ENCODE measurements at regions not wholly inside any gene's neighbourhood (a gene's known extent, or its start where the extent isn't known, plus 50 kb on each side); places are given as distances from the start of the nearest gene placed in this dataset.

DNA sequence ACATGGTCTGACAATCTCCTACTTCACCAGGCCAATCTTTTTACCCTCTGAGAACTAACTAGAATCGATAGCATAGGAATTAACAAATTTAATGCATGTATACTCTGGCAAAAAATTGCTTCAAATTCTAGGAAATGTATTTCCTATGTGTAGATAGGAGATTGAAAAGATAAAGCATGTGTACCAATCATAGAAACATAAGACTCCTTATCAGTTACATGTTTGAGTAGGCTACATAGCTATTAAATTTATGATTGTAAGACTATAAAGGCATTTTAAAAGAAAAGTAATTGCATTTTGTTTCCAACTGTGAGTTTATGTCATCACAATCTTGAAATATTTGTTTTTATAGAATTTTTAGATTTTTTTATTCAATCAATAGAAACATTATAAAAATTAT is 196.6 kb upstream of the HEY2 start:
- no peak for DNase-seq
- TF ChIP-seq POLR2A (IDR thresholded peaks at IDR 0.05; ENCODE audit: low read length) = no peak
- TF ChIP-seq GATA1 (IDR thresholded peaks at IDR 0.05; ENCODE audit: low read depth, low read length) = no peak

DNA sequence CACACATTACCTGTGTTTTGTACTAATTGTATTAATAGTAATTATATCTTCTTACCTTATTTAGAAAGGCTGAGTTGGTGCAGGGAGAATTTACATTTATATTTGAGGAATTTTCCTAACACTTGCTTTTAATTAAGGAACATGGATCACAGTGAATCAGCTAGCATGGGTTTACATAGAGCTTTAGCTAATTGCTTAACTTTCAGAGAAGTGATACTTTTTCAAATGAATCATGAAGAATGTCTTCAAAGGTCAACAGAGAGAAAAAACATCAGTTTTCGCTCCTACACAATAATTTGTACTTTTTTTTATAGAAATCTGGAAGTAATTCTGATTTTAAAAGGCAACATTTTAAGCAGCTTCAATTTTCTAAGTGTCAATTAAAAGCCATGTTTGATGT is 195.0 kb upstream of the HEY2 start:
- no peak for DNase-seq
- TF ChIP-seq POLR2A (IDR thresholded peaks at IDR 0.05; ENCODE audit: low read length) = no peak
- TF ChIP-seq GATA1 (IDR thresholded peaks at IDR 0.05; ENCODE audit: low read depth, low read length) = no peak

- DNase-seq = no peak
- TF ChIP-seq POLR2A (IDR thresholded peaks at IDR 0.05; ENCODE audit: low read length) (no peak), GATA1 (IDR thresholded peaks at IDR 0.05; ENCODE audit: low read depth, low read length) (no peak)
Measured at GRCh38 chr6:125558241-125558843, 191.1 kb upstream of the HEY2 start.

- TF ChIP-seq POLR2A (IDR thresholded peaks at IDR 0.05; ENCODE audit: low read length) (no peak), GATA1 (IDR thresholded peaks at IDR 0.05; ENCODE audit: low read depth, low read length) (no peak)
- DNase-seq = no peak
Measured at GRCh38 chr6:125558907-125559306, 190.5 kb upstream of the HEY2 start.

GRCh38 chr6:125562156-125562555 is 187.3 kb upstream of the HEY2 start:
- DNase-seq = no peak
- no peak for TF ChIP-seq POLR2A (IDR thresholded peaks at IDR 0.05; ENCODE audit: low read length)
- no peak for TF ChIP-seq GATA1 (IDR thresholded peaks at IDR 0.05; ENCODE audit: low read depth, low read length)

DNA sequence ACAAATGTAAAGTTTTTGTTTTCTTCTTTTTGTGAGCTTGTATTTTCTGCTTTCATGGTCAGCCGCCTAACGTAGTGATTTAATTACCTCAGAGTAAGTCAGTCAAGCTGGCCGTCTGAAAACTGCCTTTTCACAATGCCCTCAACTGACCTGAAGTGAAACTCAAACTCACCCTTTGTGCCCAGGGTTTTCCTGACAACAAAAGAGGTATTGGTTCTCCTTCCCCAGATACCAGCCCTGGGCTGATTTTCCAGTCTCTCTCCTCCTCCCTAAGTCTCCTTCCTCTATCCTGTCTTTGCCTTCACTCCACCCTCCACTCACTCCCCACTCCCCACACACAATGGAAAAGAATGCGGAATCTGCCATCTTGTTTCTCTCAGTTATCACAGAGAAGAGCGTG is 184.5 kb upstream of the HEY2 start:
- no peak for DNase-seq
- TF ChIP-seq POLR2A (IDR thresholded peaks at IDR 0.05; ENCODE audit: low read length) (no peak), GATA1 (IDR thresholded peaks at IDR 0.05; ENCODE audit: low read depth, low read length) (no peak)

GRCh38 chr6:125567407-125567806 is 182.0 kb upstream of the HEY2 start:
- TF ChIP-seq GATA1 (IDR thresholded peaks at IDR 0.05; ENCODE audit: low read depth, low read length) = no peak
- TF ChIP-seq POLR2A (IDR thresholded peaks at IDR 0.05; ENCODE audit: low read length) = no peak
- no peak for DNase-seq

DNA sequence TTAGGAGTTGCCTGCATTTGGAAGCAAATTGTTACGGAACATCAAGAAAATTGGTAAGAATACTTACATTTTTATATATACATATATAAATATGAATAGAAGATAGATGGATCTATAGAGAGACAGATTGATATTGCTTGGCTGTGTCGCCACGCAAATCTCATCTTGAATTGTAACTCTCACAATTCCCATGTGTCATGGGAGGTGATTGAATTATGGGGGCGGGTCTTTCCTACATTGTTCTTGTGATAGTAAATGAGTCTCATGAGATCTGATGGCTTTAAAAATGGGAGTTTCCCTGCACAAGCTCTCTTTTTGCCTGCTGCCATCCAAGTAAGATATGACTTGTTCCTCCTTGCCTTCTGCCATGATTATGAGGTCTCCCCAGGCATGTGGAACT is 180.8 kb upstream of the HEY2 start:
- TF ChIP-seq GATA1 (IDR thresholded peaks at IDR 0.05; ENCODE audit: low read depth, low read length) (no peak), POLR2A (IDR thresholded peaks at IDR 0.05; ENCODE audit: low read length) (no peak)
- no peak for DNase-seq

DNA sequence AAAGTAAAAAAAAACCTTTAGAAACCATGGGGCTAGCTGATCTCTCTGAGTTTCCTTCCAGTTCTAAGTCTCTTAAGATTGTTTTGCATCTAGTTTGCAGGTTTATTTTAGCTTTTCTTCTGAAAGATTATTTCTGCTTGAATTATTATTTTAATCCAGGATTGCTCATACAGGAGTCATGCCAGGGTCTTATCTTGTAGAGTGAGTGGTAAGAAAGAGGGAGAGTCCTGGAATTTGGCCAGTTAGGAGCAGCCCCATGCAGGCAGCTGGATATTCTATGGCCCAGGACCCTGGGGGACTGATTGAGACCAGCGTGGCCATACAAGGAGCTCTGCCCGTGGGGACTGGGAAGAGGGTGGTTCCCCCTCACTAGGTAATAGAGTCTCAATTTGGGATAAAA is 178.9 kb upstream of the HEY2 start:
- TF ChIP-seq POLR2A (IDR thresholded peaks at IDR 0.05; ENCODE audit: low read length) (no peak), GATA1 (IDR thresholded peaks at IDR 0.05; ENCODE audit: low read depth, low read length) (no peak)

GRCh38 chr6:125571207-125571755 is 178.2 kb upstream of the HEY2 start:
- no peak for TF ChIP-seq GATA1 (IDR thresholded peaks at IDR 0.05; ENCODE audit: low read depth, low read length)
- no peak for TF ChIP-seq POLR2A (IDR thresholded peaks at IDR 0.05; ENCODE audit: low read length)
- no peak for DNase-seq

More for the DNA sequence above, 178.9 kb upstream of the HEY2 start:
- DNase-seq = no peak

DNA sequence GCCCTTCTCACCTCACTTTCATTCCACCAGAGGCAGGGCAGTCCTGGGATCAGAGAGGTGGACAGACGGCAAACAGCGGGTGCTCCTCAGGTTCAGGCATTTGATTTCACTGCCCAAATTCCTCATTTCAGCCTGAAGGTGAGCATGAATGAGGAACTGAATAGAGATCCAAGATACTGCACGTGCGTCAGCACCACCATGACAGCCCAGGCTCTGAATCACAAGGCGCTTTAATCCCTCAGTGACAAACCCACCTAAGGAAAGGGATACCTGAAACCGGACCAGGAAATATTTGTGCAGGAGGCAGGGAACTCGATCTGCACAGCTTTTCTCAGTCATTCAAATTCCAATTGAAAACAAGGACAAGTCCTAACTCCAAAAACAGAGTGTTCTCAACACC is 174.8 kb upstream of the HEY2 start:
- no peak for DNase-seq
- TF ChIP-seq GATA1 (IDR thresholded peaks at IDR 0.05; ENCODE audit: low read depth, low read length) = no peak
- TF ChIP-seq POLR2A (IDR thresholded peaks at IDR 0.05; ENCODE audit: low read length) = no peak

- no peak for DNase-seq
- no peak for TF ChIP-seq POLR2A (IDR thresholded peaks at IDR 0.05; ENCODE audit: low read length)
- TF ChIP-seq GATA1 (IDR thresholded peaks at IDR 0.05; ENCODE audit: low read depth, low read length) = no peak
Measured at GRCh38 chr6:125577124-125577662, 172.2 kb upstream of the HEY2 start.

GRCh38 chr6:125584468-125584939 is 164.9 kb upstream of the HEY2 start:
- TF ChIP-seq POLR2A (IDR thresholded peaks at IDR 0.05; ENCODE audit: low read length) = no peak
- no peak for TF ChIP-seq GATA1 (IDR thresholded peaks at IDR 0.05; ENCODE audit: low read depth, low read length)
- no peak for DNase-seq

- no peak for DNase-seq
- no peak for TF ChIP-seq GATA1 (IDR thresholded peaks at IDR 0.05; ENCODE audit: low read depth, low read length)
- no peak for TF ChIP-seq POLR2A (IDR thresholded peaks at IDR 0.05; ENCODE audit: low read length)
Measured at GRCh38 chr6:125585470-125585869, 164.0 kb upstream of the HEY2 start.

DNA sequence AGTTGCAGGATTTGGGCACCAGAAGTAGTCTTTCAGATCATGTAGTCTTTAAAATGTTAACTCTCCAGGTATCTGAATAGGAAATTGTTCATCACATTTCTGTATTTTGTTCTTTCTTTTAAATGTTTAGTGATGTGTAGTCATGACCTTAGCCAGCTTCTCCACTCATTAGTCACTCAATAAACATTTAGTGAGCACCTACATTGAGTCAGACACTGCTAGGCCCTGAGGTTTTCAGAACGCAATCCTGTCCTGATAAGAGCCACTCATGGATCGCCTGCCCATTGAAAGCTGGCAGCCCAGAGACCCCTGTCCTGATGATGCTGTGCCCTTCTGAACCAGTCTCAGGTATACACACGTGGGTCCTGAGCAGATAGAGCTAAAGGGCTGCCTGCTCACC is 163.4 kb upstream of the HEY2 start:
- TF ChIP-seq POLR2A (IDR thresholded peaks at IDR 0.05; ENCODE audit: low read length) = no peak
- TF ChIP-seq GATA1 (IDR thresholded peaks at IDR 0.05; ENCODE audit: low read depth, low read length) = no peak
- no peak for DNase-seq
